Fibroblast of pulmonary artery (primary cell): ENCODE measurements at regions not wholly inside any gene's neighbourhood (a gene's known extent, or its start where the extent isn't known, plus 50 kb on each side); places are given as distances from the start of the nearest gene placed in this dataset.

Source experiments
- DNase-seq: peaks from one replicate; pipeline ENCODE4 v3.0.0-alpha.2; 2010; ENCODE audit warnings: low read depth
- H3K4me3 ChIP-seq: replicated peaks from 2 replicates; pipeline ENCODE4 v1.5.1; 2011; ENCODE audit warnings: low read depth, mild to moderate bottlenecking, control low read depth, low read length, moderate library complexity
- CTCF ChIP-seq: IDR thresholded peaks from 2 replicates; pipeline ENCODE4 v1.5.1; 2011; ENCODE audit warnings: mild to moderate bottlenecking, control low read depth, low read length, inconsistent platforms; ENCODE audit errors: missing control alignments

GRCh38 chr10:3887885-3888476 lies 103.0 kb upstream of the KLF6 start:
- no peak for TF ChIP-seq CTCF
- no peak overlapping the region for H3K4me3 ChIP-seq
- peak; percentile 96 for DNase-seq

DNA sequence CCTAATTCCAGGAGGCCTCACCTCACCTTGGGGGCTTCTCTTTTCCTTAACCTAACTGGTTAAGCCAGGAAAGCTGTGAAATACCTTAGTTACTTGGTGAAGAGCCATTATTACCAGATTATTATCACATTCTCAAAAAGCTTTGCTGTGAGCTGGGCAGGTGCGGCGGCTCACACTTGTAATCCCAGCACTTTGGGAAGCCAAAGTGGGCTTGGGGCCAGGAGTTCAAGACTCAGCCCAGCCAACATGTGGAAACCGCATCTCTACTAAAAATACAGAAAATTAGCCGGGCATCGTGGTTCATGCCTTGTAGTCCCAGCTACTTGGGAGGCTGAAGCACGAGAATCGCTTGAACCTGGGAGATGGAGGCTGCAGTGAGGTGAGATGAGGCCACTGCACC lies 102.4 kb upstream of the KLF6 start:
- no peak for TF ChIP-seq CTCF
- DNase-seq, result no peak
- H3K4me3 ChIP-seq, result no peak overlapping the region

- DNase-seq, result peak; percentile 94
- TF ChIP-seq CTCF, result no peak
- H3K4me3 ChIP-seq, result peak overlapping the region; percentile 20
Measured at GRCh38 chr10:3886641-3887251, 101.7 kb upstream of the KLF6 start.

GRCh38 chr10:3886191-3886590 lies 101.2 kb upstream of the KLF6 start:
- peak overlapping the region; percentile 20 for H3K4me3 ChIP-seq
- DNase-seq, result peak; percentile 66
- no peak for TF ChIP-seq CTCF

DNA sequence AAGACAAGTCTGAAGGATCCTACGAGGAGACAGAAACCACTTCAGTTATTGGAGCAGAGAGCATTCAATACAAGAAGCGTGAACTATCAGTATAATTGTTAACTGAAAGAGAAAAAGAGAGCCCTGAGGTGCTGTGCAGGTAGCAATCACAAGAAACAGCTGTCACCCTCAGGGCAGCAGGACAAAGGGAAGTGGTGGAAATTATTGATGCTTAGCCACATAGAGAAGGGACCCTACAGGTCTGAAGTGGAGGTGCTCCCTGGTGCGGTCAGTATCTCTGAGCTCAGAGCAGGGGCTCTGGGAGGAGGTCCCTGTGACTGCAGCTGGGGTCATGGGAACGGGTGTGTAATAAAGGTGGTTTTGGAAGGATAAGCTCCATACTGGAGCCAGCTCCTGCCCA lies 97.8 kb upstream of the KLF6 start:
- TF ChIP-seq CTCF, result no peak
- no peak for DNase-seq
- H3K4me3 ChIP-seq, result no peak overlapping the region

GRCh38 chr10:3881622-3882021 lies 96.6 kb upstream of the KLF6 start:
- H3K4me3 ChIP-seq, result no peak overlapping the region
- TF ChIP-seq CTCF, result no peak
- no peak for DNase-seq

DNA sequence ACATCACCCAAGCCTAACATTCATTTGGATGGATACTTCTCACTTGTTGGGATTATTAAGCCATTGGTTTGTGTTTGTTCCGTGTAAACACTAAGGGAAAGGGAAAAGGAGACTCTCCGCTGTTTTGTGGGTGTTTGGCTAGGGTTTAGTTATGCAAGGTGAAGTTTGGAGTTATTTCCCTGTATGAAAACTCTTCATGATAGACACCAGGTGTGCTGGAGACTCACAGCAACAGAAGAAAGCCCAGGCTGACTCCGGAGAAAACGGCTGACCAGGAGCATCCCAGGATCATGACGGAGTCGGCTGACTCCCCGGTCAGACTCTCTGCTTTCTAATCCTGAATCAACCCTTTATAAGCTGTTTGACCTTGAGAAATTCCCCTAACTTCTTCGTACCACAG lies 94.1 kb upstream of the KLF6 start:
- TF ChIP-seq CTCF, result no peak
- H3K4me3 ChIP-seq, result no peak overlapping the region
- DNase-seq, result no peak
